ENCODE measurements at regions not wholly inside any gene's neighbourhood (a gene's known extent, or its start where the extent isn't known, plus 50 kb on each side); places are given as distances from the start of the nearest gene placed in this dataset.

GRCh38 chr1:73627723-73628122, 570.3 kb downstream of the LRRIQ3 start:
- no peak for TF ChIP-seq CTCF (conservative IDR thresholded peaks at IDR 0.05; ENCODE audit: low read depth, low read length)
- DNase-seq (ENCODE audit: low read depth) = no peak
- no peak overlapping the region for H3K4me3 ChIP-seq (ENCODE audit: low read depth, low read length)

- H3K4me3 ChIP-seq (ENCODE audit: low read depth, low read length) = no peak overlapping the region
- no peak for TF ChIP-seq CTCF (conservative IDR thresholded peaks at IDR 0.05; ENCODE audit: low read depth, low read length)
- no peak for DNase-seq (ENCODE audit: low read depth)
Observed at GRCh38 chr1:73626326-73626725, 571.6 kb downstream of the LRRIQ3 start.

DNA sequence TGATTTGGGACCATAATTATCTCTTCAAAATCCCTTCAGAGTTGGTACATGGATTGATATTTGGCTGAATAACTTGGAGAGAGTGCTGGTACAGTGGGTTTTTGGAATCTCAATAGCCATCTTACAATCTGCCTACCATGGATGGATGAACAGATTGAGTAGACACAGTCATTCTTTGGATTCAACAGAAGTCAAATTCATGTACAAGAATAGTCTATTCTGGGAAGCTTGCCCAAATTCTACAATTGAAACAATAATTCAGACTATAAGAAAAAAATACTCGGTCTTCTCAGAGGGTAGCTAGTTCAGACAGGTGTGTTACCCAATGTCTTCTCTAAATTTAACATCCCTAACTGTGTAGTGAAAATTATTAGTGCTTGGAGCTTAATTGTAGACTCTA, 574.0 kb downstream of the LRRIQ3 start:
- DNase-seq (ENCODE audit: low read depth) = no peak
- no peak overlapping the region for H3K4me3 ChIP-seq (ENCODE audit: low read depth, low read length)
- TF ChIP-seq CTCF (conservative IDR thresholded peaks at IDR 0.05; ENCODE audit: low read depth, low read length) = no peak

DNA sequence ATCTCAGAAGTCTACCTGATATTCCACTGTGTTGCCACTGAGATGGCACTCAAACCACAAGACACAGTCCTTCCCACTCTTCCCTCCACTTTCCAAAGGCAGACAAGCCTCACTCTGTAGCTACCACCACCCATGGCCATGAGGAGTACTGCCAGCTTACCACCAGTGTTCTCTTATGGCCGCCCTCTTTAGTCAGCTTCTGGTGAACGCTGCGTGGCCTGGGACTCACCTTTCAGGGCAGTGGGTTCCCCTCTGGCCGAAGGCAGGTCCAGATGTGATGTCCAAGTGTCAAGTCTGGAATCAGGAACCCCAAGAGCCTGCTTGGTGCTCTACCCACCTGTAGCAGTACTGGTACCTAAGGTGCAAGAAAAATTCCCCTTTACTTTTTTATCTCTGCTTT, 580.8 kb downstream of the LRRIQ3 start:
- DNase-seq (ENCODE audit: low read depth) = no peak
- no peak overlapping the region for H3K4me3 ChIP-seq (ENCODE audit: low read depth, low read length)
- TF ChIP-seq CTCF (conservative IDR thresholded peaks at IDR 0.05; ENCODE audit: low read depth, low read length) = no peak

DNA sequence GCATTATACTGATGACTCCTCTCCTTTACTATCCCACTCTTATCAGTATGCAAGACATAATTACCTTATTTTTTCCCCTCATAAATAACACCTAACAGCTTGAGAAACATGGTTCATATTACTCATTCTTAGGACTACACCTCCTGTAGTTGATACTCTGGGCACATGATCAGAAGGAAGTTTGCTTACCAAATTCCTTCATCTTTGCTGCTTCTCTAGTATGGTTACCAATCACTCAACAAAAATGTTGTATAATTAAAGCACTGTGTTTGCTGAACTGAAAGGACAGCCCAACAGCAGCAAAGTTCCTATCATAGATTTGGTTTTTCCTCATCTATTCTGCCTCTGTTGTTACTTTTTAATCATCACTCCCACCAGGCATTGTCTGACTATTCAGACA, 586.3 kb downstream of the LRRIQ3 start:
- DNase-seq (ENCODE audit: low read depth) = no peak
- no peak overlapping the region for H3K4me3 ChIP-seq (ENCODE audit: low read depth, low read length)
- no peak for TF ChIP-seq CTCF (conservative IDR thresholded peaks at IDR 0.05; ENCODE audit: low read depth, low read length)

GRCh38 chr1:73604739-73605138, 593.2 kb downstream of the LRRIQ3 start:
- no peak for DNase-seq (ENCODE audit: low read depth)
- H3K4me3 ChIP-seq (ENCODE audit: low read depth, low read length) = no peak overlapping the region
- TF ChIP-seq CTCF (conservative IDR thresholded peaks at IDR 0.05; ENCODE audit: low read depth, low read length) = no peak

- TF ChIP-seq CTCF (conservative IDR thresholded peaks at IDR 0.05; ENCODE audit: low read depth, low read length) = no peak
- DNase-seq (ENCODE audit: low read depth) = no peak
Observed at GRCh38 chr1:73604211-73604610, 593.8 kb downstream of the LRRIQ3 start.

More at GRCh38 chr1:73604211-73604610, 593.8 kb downstream of the LRRIQ3 start:
- H3K4me3 ChIP-seq (ENCODE audit: low read depth, low read length) = no peak overlapping the region
